ENCODE measurements at regions not wholly inside any gene's neighbourhood (a gene's known extent, or its start where the extent isn't known, plus 50 kb on each side); places are given as distances from the start of the nearest gene placed in this dataset.

- DNase-seq (ENCODE audit: low read depth, low spot score) = no peak
- no peak for TF ChIP-seq CTCF (IDR thresholded peaks at IDR 0.05; ENCODE audit: low read depth, low read length)
- in situ Hi-C loops (cut with HindIII; ENCODE audit: low sequenced_read_pairs) = no loop called here
These were observed 179.5 kb downstream of the SOX4 start for GRCh38 chr6:21772884-21773575.

GRCh38 chr6:21773576-21773968 is 180.0 kb downstream of the SOX4 start:
- no peak for TF ChIP-seq CTCF (IDR thresholded peaks at IDR 0.05; ENCODE audit: low read depth, low read length)
- DNase-seq (ENCODE audit: low read depth, low spot score) = no peak
- H3K4me3 ChIP-seq (ENCODE audit: low read depth, low read length) = no peak overlapping the region
- in situ Hi-C loops (cut with HindIII; ENCODE audit: low sequenced_read_pairs) = no loop called here

More at GRCh38 chr6:21772884-21773575, 179.5 kb downstream of the SOX4 start:
- H3K4me3 ChIP-seq (ENCODE audit: low read depth, low read length) = no peak overlapping the region

GRCh38 chr6:21777846-21778245 is 184.3 kb downstream of the SOX4 start:
- TF ChIP-seq CTCF (IDR thresholded peaks at IDR 0.05; ENCODE audit: low read depth, low read length) = no peak
- in situ Hi-C loops (cut with HindIII; ENCODE audit: low sequenced_read_pairs) = no loop called here
- no peak for DNase-seq (ENCODE audit: low read depth, low spot score)
- no peak overlapping the region for H3K4me3 ChIP-seq (ENCODE audit: low read depth, low read length)

GRCh38 chr6:21780141-21780540 is 186.6 kb downstream of the SOX4 start:
- TF ChIP-seq CTCF (IDR thresholded peaks at IDR 0.05; ENCODE audit: low read depth, low read length) = no peak
- no peak overlapping the region for H3K4me3 ChIP-seq (ENCODE audit: low read depth, low read length)
- in situ Hi-C loops (cut with HindIII; ENCODE audit: low sequenced_read_pairs) = no loop called here
- no peak for DNase-seq (ENCODE audit: low read depth, low spot score)

- no peak for TF ChIP-seq CTCF (IDR thresholded peaks at IDR 0.05; ENCODE audit: low read depth, low read length)
- DNase-seq (ENCODE audit: low read depth, low spot score) = peak; percentile 56
- no peak overlapping the region for H3K4me3 ChIP-seq (ENCODE audit: low read depth, low read length)
- in situ Hi-C loops (cut with HindIII; ENCODE audit: low sequenced_read_pairs) = no loop called here
These were observed 187.1 kb downstream of the SOX4 start for GRCh38 chr6:21780679-21781078.

- no peak for TF ChIP-seq CTCF (IDR thresholded peaks at IDR 0.05; ENCODE audit: low read depth, low read length)
- in situ Hi-C loops (cut with HindIII; ENCODE audit: low sequenced_read_pairs) = no loop called here
- H3K4me3 ChIP-seq (ENCODE audit: low read depth, low read length) = no peak overlapping the region
- DNase-seq (ENCODE audit: low read depth, low spot score) = no peak
These were observed 187.6 kb downstream of the SOX4 start for GRCh38 chr6:21781128-21781527.
